Inferior parietal cortex (tissue), 1 donor: ENCODE measurements at regions not wholly inside any gene's neighbourhood (a gene's known extent, or its start where the extent isn't known, plus 50 kb on each side); places are given as distances from the start of the nearest gene placed in this dataset.
"Not testable (repeated sequence)": the region's sequence is repeated elsewhere in the genome, so short reads cannot be mapped to it uniquely, and the experiment has no call there.

Experiments used
- DNase-seq: peaks from one replicate; pipeline ENCODE4 v3.0.0-alpha.2; 2016; ENCODE audit errors: extremely low spot score

- DNase-seq = no peak
These were observed 722.3 kb downstream of the RNF144A start for GRCh38 chr2:7639476-7639875.

GRCh38 chr2:7641272-7641671 lies 724.1 kb downstream of the RNF144A start:
- DNase-seq = not testable (repeated sequence)

GRCh38 chr2:7646024-7646423 lies 728.8 kb downstream of the RNF144A start:
- DNase-seq = no peak

GRCh38 chr2:7646661-7647060 lies 729.4 kb downstream of the RNF144A start:
- peak; percentile 24 for DNase-seq

- peak; percentile 27 for DNase-seq
These were observed 731.1 kb downstream of the RNF144A start for GRCh38 chr2:7648221-7648795.

GRCh38 chr2:7649461-7650228 lies 732.4 kb downstream of the RNF144A start:
- no peak for DNase-seq

GRCh38 chr2:7653617-7654016 lies 736.4 kb downstream of the RNF144A start:
- DNase-seq = no peak

GRCh38 chr2:7655629-7656028 lies 738.4 kb downstream of the RNF144A start:
- no peak for DNase-seq

- DNase-seq = not testable (repeated sequence)
These were observed 740.3 kb downstream of the RNF144A start for GRCh38 chr2:7657526-7657925.

GRCh38 chr2:7658486-7658885 lies 741.3 kb downstream of the RNF144A start:
- no peak for DNase-seq

- no peak for DNase-seq
These were observed 743.6 kb downstream of the RNF144A start for GRCh38 chr2:7660816-7661215.

- DNase-seq = no peak
These were observed 744.3 kb downstream of the RNF144A start for GRCh38 chr2:7661502-7661901.

GRCh38 chr2:7665880-7666279 lies 748.7 kb downstream of the RNF144A start:
- no peak for DNase-seq

GRCh38 chr2:7666596-7667259 lies 749.5 kb downstream of the RNF144A start:
- DNase-seq = peak; percentile 20

- no peak for DNase-seq
These were observed 750.1 kb downstream of the RNF144A start for GRCh38 chr2:7667260-7667757.

GRCh38 chr2:7670905-7671641 lies 753.9 kb downstream of the RNF144A start:
- DNase-seq = no peak

- DNase-seq = no peak
These were observed 754.9 kb downstream of the RNF144A start for GRCh38 chr2:7672027-7672684.

- no peak for DNase-seq
These were observed 755.5 kb downstream of the RNF144A start for GRCh38 chr2:7672685-7673071.

- no peak for DNase-seq
These were observed 755.9 kb downstream of the RNF144A start for GRCh38 chr2:7673101-7673500.

- no peak for DNase-seq
These were observed 756.6 kb downstream of the RNF144A start for GRCh38 chr2:7673853-7674252.

GRCh38 chr2:7674606-7675005 lies 757.4 kb downstream of the RNF144A start:
- DNase-seq = no peak

- DNase-seq = no peak
These were observed 759.5 kb downstream of the RNF144A start for GRCh38 chr2:7676714-7677113.
